SK-N-SH (cell line): ENCODE measurements at regions not wholly inside any gene's neighbourhood (a gene's known extent, or its start where the extent isn't known, plus 50 kb on each side); places are given as distances from the start of the nearest gene placed in this dataset.

Source experiments
- CTCF ChIA-PET: fragments of 300-600, 350-600 bp; formaldehyde crosslinking; extraction: SDS; loops from one replicate; lab custom pipeline; 2021; lab: Yijun Ruan, JAX
- POLR2A ChIA-PET: fragments of 350-600 bp; sonication (Branson Sonifier 250); formaldehyde crosslinking; extraction: SDS; loops from one replicate; lab custom pipeline; 2020; ENCODE audit warnings: antibody characterized with exemption, inconsistent platforms; lab: Yijun Ruan, JAX
- DNase-seq: peaks from one replicate; pipeline ENCODE4 v3.0.0; 2012
- H2AFZ ChIP-seq: fragments of 200-600 bp; sonication (generic); 2 replicates; pipeline ENCODE4 v1.8.1; 2016; ENCODE audit warnings: antibody characterized with exemption, mild to moderate bottlenecking, low read depth
- H3F3A ChIP-seq: fragments of 200-600 bp; sonication (generic); replicated peaks from 2 replicates; pipeline ENCODE3; 2016; ENCODE audit warnings: antibody characterized with exemption, mild to moderate bottlenecking; ENCODE audit not compliant: insufficient read depth
- H3K27ac ChIP-seq, 2 experiments: fragments of 200-500 bp in 1 of 2; fragments of 200-600 bp in 1 of 2; sonication (Bioruptor generic) in 1 of 2; sonication (generic), shearing (Covaris generic) in 1 of 2; 2 replicates each; pipeline versions ENCODE4 v1.5.1 to v1.6.1; 2014 to 2016; ENCODE audit warnings: low read depth in 2 of 2, inconsistent platforms in 1 of 2, low read length in 1 of 2, mild to moderate bottlenecking in 1 of 2, mixed read lengths in 1 of 2
- H3K27me3 ChIP-seq: fragments of 200-600 bp; sonication (generic), shearing (Covaris generic); 2 replicates; pipeline ENCODE4 v1.6.1; 2016; ENCODE audit warnings: mixed run types; ENCODE audit not compliant: insufficient read depth
- H3K36me3 ChIP-seq, 2 experiments: fragments of 200-500 bp in 1 of 2; fragments of 200-600 bp in 1 of 2; sonication (Bioruptor generic) in 1 of 2; sonication (generic) in 1 of 2; replicated peaks in 1 of 2; 2 replicates each; pipeline versions ENCODE3 to v1.5.1; 2014 to 2016; ENCODE audit warnings: low read length in 1 of 2, mild to moderate bottlenecking in 1 of 2; ENCODE audit not compliant: insufficient read depth in 2 of 2, control insufficient read depth in 1 of 2
- H3K4me1 ChIP-seq, 2 experiments: fragments of 200-500 bp in 1 of 2; fragments of 200-600 bp in 1 of 2; sonication (Bioruptor generic) in 1 of 2; sonication (generic), shearing (Covaris generic) in 1 of 2; 2 replicates each; pipeline versions ENCODE4 v1.5.1 to v1.6.1; 2014 to 2016; ENCODE audit warnings: low read depth in 1 of 2, low read length in 1 of 2, mixed run types in 1 of 2; ENCODE audit not compliant: insufficient read depth in 2 of 2, control insufficient read depth in 1 of 2
- H3K4me2 ChIP-seq: fragments of 200-600 bp; sonication (generic), shearing (Covaris generic); 2 replicates; pipeline ENCODE4 v1.6.1; 2017; ENCODE audit warnings: mixed run types
- H3K4me3 ChIP-seq, 2 experiments: fragments of 200-500 bp in 1 of 2; fragments of 200-600 bp in 1 of 2; sonication (Bioruptor generic) in 1 of 2; sonication (generic), shearing (Covaris generic) in 1 of 2; 2 replicates each; pipeline versions ENCODE4 v1.5.1 to v1.8.1; 2014 to 2016; ENCODE audit warnings: low read depth in 2 of 2, inconsistent platforms in 1 of 2, low read length in 1 of 2, mild to moderate bottlenecking in 1 of 2, mixed read lengths in 1 of 2, moderate library complexity in 1 of 2
- H3K79me2 ChIP-seq: fragments of 200-600 bp; sonication (generic); 2 replicates; pipeline ENCODE4 v1.8.1; 2017; ENCODE audit warnings: mild to moderate bottlenecking; ENCODE audit not compliant: insufficient read depth
- H3K9ac ChIP-seq: fragments of 200-600 bp; sonication (generic); 2 replicates; pipeline ENCODE4 v1.6.1; 2017; ENCODE audit warnings: mixed run types
- H3K9me2 ChIP-seq: fragments of 200-600 bp; sonication (generic); 2 replicates; pipeline ENCODE4 v1.6.1; 2017; ENCODE audit warnings: mixed run types
- H3K9me3 ChIP-seq: fragments of 200-600 bp; sonication (generic); 2 replicates; pipeline ENCODE4 v1.6.1; 2017; ENCODE audit warnings: mixed run types, mild to moderate bottlenecking, moderate library complexity
- H4K20me1 ChIP-seq: fragments of 200-600 bp; sonication (generic); 2 replicates; pipeline ENCODE4 v1.6.1; 2017; ENCODE audit warnings: mild to moderate bottlenecking, mixed run types; ENCODE audit not compliant: insufficient read depth
- CHD2 ChIP-seq: fragments of 150-350 bp; IDR thresholded peaks from 2 replicates; pipeline ENCODE4 v1.6.1; 2018; ENCODE audit warnings: low read length; ENCODE audit not compliant: partially characterized antibody
- ELF1 ChIP-seq: IDR thresholded peaks from 2 replicates; pipeline ENCODE4 v1.4.0; 2012
- EP300 ChIP-seq, 2 experiments: IDR thresholded peaks; 2 replicates each; pipeline versions ENCODE4 v1.4.0 to v1.6.1; 2012; ENCODE audit warnings: borderline replicate concordance in 1 of 2, low read depth in 1 of 2, low read length in 1 of 2
- FOSL2 ChIP-seq: IDR thresholded peaks from 2 replicates; pipeline ENCODE4 v1.4.0; 2012; ENCODE audit warnings: low read depth, mild to moderate bottlenecking, moderate library complexity, borderline replicate concordance
- FOXM1 ChIP-seq: IDR thresholded peaks from 2 replicates; pipeline ENCODE4 v1.4.0; 2012; ENCODE audit warnings: low read depth, mild to moderate bottlenecking
- GABPA ChIP-seq: IDR thresholded peaks from 2 replicates; pipeline ENCODE4 v1.4.0; 2012; ENCODE audit warnings: low read depth, mild to moderate bottlenecking
- GATA2 ChIP-seq: sonication (generic); formaldehyde crosslinking; IDR thresholded peaks from 2 replicates; pipeline ENCODE4 v1.5.0; 2020; ENCODE audit warnings: mild to moderate bottlenecking, missing genetic modification reagents
- NRF1 ChIP-seq: IDR thresholded peaks from 2 replicates; pipeline ENCODE4 v1.6.1; 2012; ENCODE audit warnings: low read depth, mild to moderate bottlenecking, low read length
- RCOR1 ChIP-seq: fragments of 150-350 bp; IDR thresholded peaks from 2 replicates; pipeline ENCODE4 v1.6.1; 2017; ENCODE audit warnings: antibody characterized with exemption, low read length
- RFX5 ChIP-seq: IDR thresholded peaks from 2 replicates; pipeline ENCODE4 v1.6.1; 2012; ENCODE audit warnings: mild to moderate bottlenecking, improper control_type of control experiment, low read length
- TAF1 ChIP-seq: IDR thresholded peaks from 2 replicates; pipeline ENCODE4 v1.6.1; 2012; ENCODE audit warnings: low read depth, mild to moderate bottlenecking, low read length, moderate library complexity, borderline replicate concordance
- WGBS: methylation state at CpG from one replicate; pipeline ENCODE4 v1.1.6; 2017; ENCODE audit warnings: low lambda C conversion rate; 5-methylcytosine and 5-hydroxymethylcytosine counted together
- TF ChIP-seq, protein P1 (sequence below): IDR thresholded peaks from 2 replicates; pipeline ENCODE4 v1.4.0; 2012; ENCODE audit warnings: low read depth, borderline replicate concordance
- TF ChIP-seq, protein P2 (sequence below): IDR thresholded peaks from 2 replicates; pipeline ENCODE4 v1.4.0; 2012; ENCODE audit warnings: low read depth, borderline replicate concordance
- TF ChIP-seq, protein P3 (sequence below): IDR thresholded peaks from 2 replicates; pipeline ENCODE4; 2012

DNA sequence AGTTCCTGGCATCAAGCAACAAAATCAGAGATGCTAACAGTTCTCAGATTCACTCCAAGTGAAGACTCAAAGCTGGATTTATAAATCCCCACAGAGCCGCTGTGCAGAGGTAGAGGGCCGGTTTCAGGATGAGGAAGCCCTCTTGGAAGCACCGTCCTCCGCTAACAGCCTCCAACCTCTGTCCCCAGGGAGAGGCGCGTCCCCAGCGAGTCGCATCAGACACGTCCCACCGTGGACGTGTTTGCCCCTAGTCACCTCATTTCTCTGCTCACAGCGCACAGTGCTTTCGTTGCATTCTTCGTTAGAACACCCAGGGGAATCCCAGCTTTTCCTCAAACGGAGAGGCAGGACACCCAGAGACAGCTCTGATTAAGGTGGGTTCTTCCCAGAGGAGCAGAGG lies 642.9 kb downstream of the BRD1 start:
- no peaks in the 10 kb centered on the region for H3K9me2 ChIP-seq
- H4K20me1 ChIP-seq = no peaks in the 10 kb centered on the region
- no peak for DNase-seq
- no peaks in the 10 kb centered on the region for H3K36me3 ChIP-seq
- ChIA-PET CTCF (no interaction called here), POLR2A (no interaction called here)
- no peak for TF ChIP-seq FOXM1
- no peak for TF ChIP-seq EP300 (IDR thresholded peaks at IDR 0.05; ENCODE audit: borderline replicate concordance in 1 of 2, low read depth in 1 of 2, low read length in 1 of 2)
- no peak for TF ChIP-seq GABPA
- no peak for TF ChIP-seq GATA2 (CRISPR knock-in tag)
- TF ChIP-seq, protein P1, sequence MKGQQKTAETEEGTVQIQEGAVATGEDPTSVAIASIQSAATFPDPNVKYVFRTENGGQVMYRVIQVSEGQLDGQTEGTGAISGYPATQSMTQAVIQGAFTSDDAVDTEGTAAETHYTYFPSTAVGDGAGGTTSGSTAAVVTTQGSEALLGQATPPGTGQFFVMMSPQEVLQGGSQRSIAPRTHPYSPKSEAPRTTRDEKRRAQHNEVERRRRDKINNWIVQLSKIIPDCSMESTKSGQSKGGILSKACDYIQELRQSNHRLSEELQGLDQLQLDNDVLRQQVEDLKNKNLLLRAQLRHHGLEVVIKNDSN = no peak
- no peak for TF ChIP-seq RCOR1
- TF ChIP-seq ELF1 = no peak
- no peak for TF ChIP-seq FOSL2
- TF ChIP-seq, protein P2, sequence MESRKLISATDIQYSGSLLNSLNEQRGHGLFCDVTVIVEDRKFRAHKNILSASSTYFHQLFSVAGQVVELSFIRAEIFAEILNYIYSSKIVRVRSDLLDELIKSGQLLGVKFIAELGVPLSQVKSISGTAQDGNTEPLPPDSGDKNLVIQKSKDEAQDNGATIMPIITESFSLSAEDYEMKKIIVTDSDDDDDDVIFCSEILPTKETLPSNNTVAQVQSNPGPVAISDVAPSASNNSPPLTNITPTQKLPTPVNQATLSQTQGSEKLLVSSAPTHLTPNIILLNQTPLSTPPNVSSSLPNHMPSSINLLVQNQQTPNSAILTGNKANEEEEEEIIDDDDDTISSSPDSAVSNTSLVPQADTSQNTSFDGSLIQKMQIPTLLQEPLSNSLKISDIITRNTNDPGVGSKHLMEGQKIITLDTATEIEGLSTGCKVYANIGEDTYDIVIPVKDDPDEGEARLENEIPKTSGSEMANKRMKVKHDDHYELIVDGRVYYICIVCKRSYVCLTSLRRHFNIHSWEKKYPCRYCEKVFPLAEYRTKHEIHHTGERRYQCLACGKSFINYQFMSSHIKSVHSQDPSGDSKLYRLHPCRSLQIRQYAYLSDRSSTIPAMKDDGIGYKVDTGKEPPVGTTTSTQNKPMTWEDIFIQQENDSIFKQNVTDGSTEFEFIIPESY = no peak
- TF ChIP-seq TAF1 = no peak
- TF ChIP-seq CHD2 = no peak
- TF ChIP-seq NRF1 = no peak
- no peak overlapping the region for H3K9ac ChIP-seq
- no peaks in the 10 kb centered on the region for H3F3A ChIP-seq
- H3K27me3 ChIP-seq = no peaks in the 10 kb centered on the region; the same call in 1 of the 2 replicates
- H3K9me3 ChIP-seq = no peaks in the 10 kb centered on the region
- no peak overlapping the region for H3K4me2 ChIP-seq
- no peak overlapping the region for H3K4me3 ChIP-seq
- H3K27ac ChIP-seq = no peak overlapping the region
- H2AFZ ChIP-seq = no peak overlapping the region
- H3K4me1 ChIP-seq = peaks cover 0 to 4% of the 10 kb centered on the region in 2 experiments; a peak in 1 of 4 replicates
- H3K79me2 ChIP-seq = no peaks in the 10 kb centered on the region
- WGBS = 36% methylated on average over 15 of the region's 15 CpGs

DNA sequence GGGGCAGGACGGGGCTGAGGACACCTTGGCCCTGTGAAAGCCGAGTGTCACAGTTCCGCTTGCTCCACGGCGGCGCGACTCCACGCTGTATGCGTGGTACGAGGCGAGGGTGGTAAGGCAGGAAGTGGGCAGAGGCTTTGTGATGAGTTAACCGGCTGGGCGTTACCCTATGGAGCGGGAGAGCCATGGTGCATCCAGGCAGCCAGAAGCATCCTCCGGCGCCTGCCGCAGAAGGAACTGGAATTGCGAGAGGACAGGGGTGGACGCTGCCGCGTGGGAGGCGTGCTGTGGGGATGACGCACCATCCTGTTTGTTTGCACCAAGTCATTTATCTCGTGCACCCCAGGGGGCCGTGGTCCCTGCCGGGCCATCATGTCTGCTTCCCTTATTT lies 643.9 kb downstream of the BRD1 start:
- ChIA-PET POLR2A (no interaction called here), CTCF (no interaction called here)
- Histone ChIP-seq H4K20me1 (no peaks in the 10 kb centered on the region), H3K9me2 (no peaks in the 10 kb centered on the region), H3K4me3 (no peak overlapping the region), H3K9ac (no peak overlapping the region), H3K27me3 (no peaks in the 10 kb centered on the region; the same call in 1 of the 2 replicates), H3K27ac (no peak overlapping the region), H3F3A (no peaks in the 10 kb centered on the region), H3K9me3 (no peaks in the 10 kb centered on the region), H3K4me2 (no peak overlapping the region), H2AFZ (no peak overlapping the region), H3K79me2 (no peaks in the 10 kb centered on the region), H3K4me1 (peaks cover 0 to 4% of the 10 kb centered on the region in 2 experiments; a peak in 1 of 4 replicates), H3K36me3 (no peaks in the 10 kb centered on the region)
- DNase-seq = no peak
- TF ChIP-seq RFX5 = no peak
- TF ChIP-seq NRF1 = no peak
- TF ChIP-seq, protein P3, sequence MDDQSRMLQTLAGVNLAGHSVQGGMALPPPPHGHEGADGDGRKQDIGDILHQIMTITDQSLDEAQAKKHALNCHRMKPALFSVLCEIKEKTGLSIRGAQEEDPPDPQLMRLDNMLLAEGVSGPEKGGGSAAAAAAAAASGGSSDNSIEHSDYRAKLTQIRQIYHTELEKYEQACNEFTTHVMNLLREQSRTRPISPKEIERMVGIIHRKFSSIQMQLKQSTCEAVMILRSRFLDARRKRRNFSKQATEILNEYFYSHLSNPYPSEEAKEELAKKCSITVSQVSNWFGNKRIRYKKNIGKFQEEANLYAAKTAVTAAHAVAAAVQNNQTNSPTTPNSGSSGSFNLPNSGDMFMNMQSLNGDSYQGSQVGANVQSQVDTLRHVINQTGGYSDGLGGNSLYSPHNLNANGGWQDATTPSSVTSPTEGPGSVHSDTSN = no peak
- no peak for TF ChIP-seq GATA2 (CRISPR knock-in tag)
- 44% methylated on average over 17 of the region's 26 CpGs for WGBS
